Cardiac septum (tissue), 1 donor: ENCODE measurements at regions not wholly inside any gene's neighbourhood (a gene's known extent, or its start where the extent isn't known, plus 50 kb on each side); places are given as distances from the start of the nearest gene placed in this dataset.

ENCODE experiments used
- DNase-seq: peaks from one replicate; pipeline ENCODE4 v3.0.0-alpha.2; 2020; ENCODE audit warnings: low spot score
- intact Hi-C: fragments of 100-400 bp; cut with DNase I; formaldehyde crosslinking; loops from one replicate; pipeline ENCODE4 v1.14.0; 2022
- donor health status: DM: no; HTN: no; CAD: no.

GRCh38 chr16:82567175-82567574 is 59.6 kb upstream of the CDH13 start:
- intact Hi-C loops: no loop called here

GRCh38 chr16:82563401-82563800 is 63.4 kb upstream of the CDH13 start:
- intact Hi-C loops: no loop called here
- DNase-seq: no peak

More at GRCh38 chr16:82567175-82567574, 59.6 kb upstream of the CDH13 start:
- DNase-seq: no peak

- intact Hi-C loops: no loop called here
- DNase-seq: no peak
These were observed 64.5 kb upstream of the CDH13 start for GRCh38 chr16:82562183-82562683.

DNA sequence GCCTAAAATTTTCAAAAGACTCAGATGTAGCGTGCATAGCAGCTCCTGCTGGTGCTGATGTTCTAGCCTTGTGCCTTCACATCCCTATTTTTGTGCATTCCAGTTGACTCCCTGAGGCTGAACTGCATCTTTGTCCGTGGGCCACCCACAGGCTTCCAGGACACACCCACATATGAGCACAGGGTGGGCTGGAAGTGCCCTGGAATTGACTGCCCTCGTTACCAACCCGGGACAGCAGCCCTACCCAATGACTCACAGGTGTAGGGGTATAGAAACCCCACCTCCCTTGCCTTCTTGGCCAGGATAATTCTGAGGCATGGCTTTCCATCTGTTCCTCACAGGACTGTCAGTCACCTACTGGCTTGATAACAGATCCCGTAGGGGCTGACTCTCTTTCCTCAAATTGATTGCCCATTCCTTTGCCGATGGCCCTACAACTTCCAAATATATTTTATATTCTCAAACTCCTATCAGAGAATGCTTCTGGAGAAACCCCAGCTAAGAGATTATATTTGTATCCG is 65.9 kb upstream of the CDH13 start:
- intact Hi-C loops: no loop called here
- no peak for DNase-seq

- intact Hi-C loops: no loop called here
- DNase-seq: no peak
These were observed 82.2 kb upstream of the CDH13 start for GRCh38 chr16:82544378-82545160.

- no peak for DNase-seq
- intact Hi-C loops: no loop called here
These were observed 84.1 kb upstream of the CDH13 start for GRCh38 chr16:82542714-82543113.

DNA sequence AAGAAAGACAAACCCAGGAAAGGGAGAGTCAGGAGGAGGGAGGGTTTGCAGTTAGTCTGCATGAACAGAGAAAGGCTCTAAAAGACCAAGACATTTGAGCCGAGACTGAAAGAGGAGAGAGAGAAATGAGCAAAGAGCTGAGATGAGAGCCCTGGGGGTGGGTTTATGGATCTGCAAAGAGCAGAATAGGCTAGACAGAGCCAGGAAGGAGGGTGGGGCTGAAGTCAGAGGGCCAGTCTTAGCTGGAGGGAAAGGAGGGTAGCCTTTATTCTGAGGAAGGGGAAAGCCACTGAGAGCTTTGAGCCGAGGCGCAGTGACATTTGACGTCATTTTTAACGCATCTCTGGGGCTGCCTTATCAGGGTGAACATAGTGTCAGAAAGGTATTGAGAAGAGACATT is 85.7 kb upstream of the CDH13 start:
- no peak for DNase-seq
- intact Hi-C loops: no loop called here

DNA sequence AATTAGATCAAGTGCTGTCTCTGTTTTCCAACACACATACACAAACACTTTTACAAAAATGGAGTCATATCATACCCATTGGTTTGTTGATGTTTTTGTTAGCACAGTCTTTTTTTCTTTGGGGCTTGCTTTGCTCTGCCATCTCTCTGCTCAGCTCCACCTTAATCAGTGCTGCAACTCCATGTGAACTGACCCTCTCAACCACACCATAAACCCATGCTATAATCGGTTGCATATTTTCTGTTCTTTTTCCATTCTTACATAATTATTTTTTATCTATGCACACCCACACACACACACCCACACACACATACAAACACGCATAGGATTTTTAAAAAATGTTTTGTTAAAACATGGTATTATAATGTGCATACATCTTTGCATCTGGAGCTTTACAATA is 91.0 kb upstream of the CDH13 start:
- intact Hi-C loops: no loop called here
- DNase-seq: no peak

GRCh38 chr16:82535262-82535661 is 91.5 kb upstream of the CDH13 start:
- intact Hi-C loops: no loop called here
- no peak for DNase-seq

DNA sequence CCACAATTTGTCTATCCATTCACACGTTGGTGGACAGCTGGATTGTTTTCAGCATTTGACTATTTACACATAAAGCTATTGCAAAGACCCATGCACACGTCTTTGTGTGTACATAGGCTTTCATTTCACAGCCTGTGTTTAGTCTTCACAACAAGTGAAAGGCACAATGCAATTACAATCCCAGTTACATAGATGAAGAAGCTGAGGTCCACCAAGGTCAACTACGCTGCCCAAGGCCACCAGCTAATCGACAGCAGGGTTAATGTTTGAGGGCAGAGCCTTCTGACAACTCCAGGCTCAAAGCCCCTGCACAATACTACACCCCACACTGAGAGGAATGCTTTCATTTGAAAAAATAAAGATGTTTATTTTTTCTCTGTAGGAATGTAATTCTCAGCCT is 93.6 kb upstream of the CDH13 start:
- no peak for DNase-seq
- intact Hi-C loops: no loop called here

DNA sequence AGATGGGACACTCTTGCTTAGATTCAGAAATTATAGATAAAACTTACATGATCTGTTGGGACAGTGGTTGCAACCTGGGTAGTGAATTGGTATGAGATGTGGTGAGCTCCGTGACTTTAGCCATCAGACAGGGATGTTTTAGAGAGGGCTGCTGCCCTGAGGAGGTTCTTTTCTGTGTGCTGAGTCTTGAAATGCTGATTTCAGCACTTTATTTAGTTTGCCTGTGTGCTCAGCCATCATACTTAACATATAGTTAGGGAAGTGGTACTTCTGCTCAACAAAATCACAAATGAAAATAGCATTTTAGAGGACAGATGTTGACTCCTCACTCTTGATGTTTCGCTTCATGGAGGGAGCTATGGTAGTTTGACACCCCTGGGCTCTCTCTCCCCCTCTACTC is 95.9 kb upstream of the CDH13 start:
- intact Hi-C loops: no loop called here
- DNase-seq: no peak

GRCh38 chr16:82527101-82527500 is 99.7 kb upstream of the CDH13 start:
- no peak for DNase-seq
- intact Hi-C loops: no loop called here

DNA sequence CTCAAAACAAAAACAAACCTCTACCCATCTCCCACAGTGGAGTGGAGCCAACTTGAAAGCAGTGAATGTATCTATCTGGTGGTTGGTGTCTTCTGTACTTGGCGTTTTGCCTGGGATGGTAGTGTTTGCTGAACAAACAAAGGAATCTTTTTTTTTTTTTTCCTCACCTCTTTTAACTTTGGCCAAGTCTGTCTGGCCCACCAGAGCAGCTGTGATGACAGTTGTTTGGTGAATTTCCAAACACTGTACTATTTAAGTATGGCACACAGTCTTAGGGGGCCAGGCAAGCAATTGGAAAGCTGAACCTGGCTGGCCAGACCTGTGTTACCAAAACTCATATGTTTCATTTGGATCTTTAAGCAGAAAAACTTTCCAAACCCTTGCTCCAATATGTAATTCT is 101.8 kb upstream of the CDH13 start:
- no peak for DNase-seq
- intact Hi-C loops: no loop called here

- DNase-seq: no peak
- intact Hi-C loops: no loop called here
These were observed 103.0 kb upstream of the CDH13 start for GRCh38 chr16:82523815-82524214.

DNA sequence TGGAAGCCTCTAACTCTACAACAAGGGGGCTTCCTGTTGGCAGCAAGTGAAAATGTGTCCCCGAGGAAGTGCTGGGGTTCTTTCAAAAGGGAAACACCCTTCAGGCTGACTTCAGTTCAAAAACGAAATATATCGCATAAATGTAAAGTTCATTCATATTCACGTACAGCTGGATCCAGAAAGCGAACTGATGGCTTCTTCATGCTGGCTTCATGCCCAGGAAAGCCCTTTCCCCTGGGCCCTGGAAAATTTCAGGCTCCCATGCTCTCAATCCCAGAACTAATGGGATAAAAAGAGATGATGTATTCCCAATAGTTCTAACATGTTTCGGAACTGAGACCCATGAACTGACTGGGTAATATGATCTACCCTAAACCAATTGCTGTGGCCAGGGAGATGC is 104.7 kb upstream of the CDH13 start:
- intact Hi-C loops: no loop called here

DNA sequence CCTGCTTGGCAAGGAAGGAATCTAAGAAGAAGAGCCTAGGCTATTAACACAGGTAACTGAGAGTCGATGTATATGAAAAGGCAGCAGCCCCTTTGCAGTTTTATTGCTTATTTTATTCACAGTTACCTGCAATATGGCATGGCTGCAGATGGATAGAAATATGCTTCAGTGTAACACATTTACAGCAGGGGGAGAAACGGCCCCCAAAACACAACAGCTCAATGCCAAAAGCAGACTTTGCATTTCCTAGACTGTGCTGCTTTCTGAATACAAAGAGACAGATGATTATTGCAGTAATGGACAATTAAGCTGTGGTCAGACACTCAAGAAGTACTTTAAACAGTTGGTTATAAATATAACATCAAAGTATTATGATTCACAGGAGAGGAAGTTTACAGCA is 108.0 kb upstream of the CDH13 start:
- intact Hi-C loops: no loop called here
- no peak for DNase-seq

More for the DNA sequence above, 104.7 kb upstream of the CDH13 start:
- no peak for DNase-seq

- intact Hi-C loops: no loop called here
- DNase-seq: no peak
These were observed 112.5 kb upstream of the CDH13 start for GRCh38 chr16:82514262-82514661.

- intact Hi-C loops: no loop called here
- no peak for DNase-seq
These were observed 115.9 kb upstream of the CDH13 start for GRCh38 chr16:82510789-82511305.

DNA sequence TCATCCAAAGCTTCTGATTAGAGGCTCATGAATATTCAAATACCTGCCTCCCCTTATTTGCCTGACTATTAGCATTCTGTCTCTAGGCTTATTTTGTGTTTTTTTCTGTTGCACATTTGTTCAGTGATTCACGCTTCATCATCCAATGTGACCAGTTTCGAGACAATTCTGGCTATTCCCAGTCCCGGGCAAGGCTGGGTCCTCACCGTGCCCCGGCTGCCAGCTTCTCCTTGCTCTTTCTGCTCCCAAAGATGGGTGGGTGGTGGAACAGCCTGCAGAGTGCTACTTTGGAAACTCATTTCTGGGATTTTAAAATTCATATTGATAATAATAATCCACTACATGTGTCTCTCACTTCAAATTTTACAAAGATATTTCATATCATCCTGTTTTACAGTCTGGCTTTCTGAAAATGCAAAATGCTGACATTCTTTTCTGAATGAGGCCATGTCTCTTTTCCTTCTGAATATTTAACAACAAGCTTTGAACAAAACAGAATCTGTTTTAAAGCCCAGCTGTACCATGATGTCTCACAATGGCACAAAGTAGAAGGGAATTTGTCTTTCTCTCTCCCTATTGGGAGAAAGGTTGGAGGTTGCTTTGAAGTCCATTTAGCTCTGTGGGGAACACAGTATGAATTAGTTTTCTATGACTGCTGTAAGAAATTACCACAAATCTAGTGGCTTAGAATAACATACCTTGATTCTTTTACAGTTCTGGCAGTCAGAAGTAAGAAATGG is 116.9 kb upstream of the CDH13 start:
- intact Hi-C loops: no loop called here
- DNase-seq: no peak
